Posterior cingulate gyrus (tissue), 11 donors: ENCODE measurements at regions not wholly inside any gene's neighbourhood (a gene's known extent, or its start where the extent isn't known, plus 50 kb on each side); places are given as distances from the start of the nearest gene placed in this dataset.
"Not testable (repeated sequence)": the region's sequence is repeated elsewhere in the genome, so short reads cannot be mapped to it uniquely, and the experiment has no call there.

Experiments used
- DNase-seq, 10 donors: peaks; one replicate each; pipeline versions ENCODE4 v3.0.0 to v3.0.0-alpha.2; 2020 to 2021; ENCODE audit warnings: mixed read lengths in 3 of 10
- intact Hi-C: fragments of 100-400 bp; cut with DNase I; formaldehyde crosslinking; loops from one replicate; pipeline ENCODE4 v1.15.1; 2023

DNA sequence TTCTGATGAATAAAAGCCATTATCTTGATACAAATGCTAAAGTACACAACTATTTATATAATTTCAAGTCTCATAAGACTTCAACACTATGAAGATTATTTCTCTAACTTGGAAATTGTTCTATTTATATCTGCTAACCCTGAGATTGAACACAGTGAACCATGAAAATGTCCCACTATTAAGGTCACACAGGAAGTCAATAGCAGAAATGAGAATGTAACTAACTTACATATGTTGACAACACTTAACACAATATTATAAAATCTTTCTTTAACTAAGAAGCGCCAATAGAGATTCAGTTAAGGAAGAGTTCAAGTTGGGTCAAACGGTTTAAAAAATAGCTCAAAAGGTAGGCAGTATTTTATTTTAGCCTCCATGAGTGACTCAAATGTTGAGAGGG is 551.8 kb upstream of the CBLB start:
- intact Hi-C loops = no loop called here
- DNase-seq = no peak

DNA sequence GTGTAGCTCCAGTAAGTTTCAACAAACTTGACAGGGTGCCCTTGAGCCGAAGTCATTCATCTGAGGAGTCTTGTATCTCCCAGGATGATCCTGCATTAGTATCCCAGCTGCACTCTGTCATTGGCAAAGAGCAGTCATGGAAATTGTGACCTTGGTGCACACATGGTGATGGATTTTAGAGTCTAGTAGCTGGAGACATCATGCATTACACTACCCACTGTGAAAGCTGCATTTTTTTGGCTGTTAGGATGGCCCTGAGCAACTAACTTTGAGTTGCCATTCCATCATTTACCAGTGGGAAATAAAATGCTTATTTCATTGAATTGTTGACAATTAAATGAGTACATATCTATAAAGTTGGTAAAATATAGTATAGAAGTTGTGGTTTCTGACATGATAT is 552.6 kb upstream of the CBLB start:
- DNase-seq = no peak
- intact Hi-C loops = no loop called here

DNA sequence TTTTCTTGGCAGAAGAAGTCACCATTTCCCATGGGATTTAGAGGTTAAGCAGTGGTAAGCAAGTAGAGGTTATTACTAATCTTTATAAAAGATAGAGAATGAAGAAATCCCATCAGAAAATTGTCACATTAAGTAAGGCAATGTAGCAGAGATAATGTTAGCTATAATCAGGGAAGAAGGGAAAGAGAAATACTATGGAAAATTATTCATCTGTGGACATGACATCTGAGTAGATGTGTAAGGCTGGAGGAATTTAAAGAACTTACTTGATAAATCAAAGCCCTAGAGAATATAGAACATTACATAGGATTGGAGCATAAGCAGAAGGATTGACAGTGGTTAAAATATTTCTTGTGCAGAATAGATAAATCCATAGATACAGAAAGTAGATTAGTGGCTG is 553.1 kb upstream of the CBLB start:
- DNase-seq = no peak
- intact Hi-C loops = no loop called here

DNA sequence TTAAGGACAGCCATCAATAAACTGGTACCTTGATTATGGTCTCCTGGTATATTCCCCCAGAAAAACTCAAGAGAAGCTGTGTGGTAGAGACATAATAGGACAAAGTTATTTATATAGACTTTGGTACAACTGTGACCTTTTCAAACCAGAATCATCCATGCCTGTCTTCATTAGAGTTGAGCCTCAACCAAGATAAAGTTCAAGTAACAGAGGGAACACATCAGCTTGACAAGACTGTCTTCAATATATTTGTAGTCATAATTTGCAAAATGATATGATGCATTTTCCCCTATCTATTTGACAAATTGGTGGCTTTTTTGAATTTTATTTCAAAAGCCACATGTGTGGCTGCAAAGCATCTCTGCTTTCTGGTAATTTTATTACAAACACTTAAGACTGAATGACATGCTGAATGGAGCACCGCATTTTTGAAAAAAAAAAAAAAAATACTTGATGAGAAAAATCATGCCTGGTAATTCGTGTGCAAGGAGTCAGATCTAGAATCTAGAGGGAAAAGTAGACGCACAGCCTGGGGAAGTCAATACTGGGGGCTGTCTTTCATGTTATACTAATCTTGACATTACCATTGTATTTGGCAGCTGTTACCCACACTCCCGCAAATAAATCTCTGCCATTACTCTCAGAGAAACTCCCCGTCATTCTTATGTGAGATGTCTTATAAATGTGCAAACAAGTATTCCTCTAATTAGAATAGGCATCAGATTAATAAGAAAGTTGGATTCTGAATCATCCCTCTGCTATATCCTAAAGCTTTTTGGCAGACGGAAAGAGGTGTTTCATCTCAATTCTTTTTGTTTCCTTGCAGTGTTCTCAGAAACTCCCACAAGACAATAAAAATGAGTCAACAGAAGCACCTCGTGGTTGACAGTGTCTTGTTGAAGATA is 554.8 kb upstream of the CBLB start:
- no peak for DNase-seq
- intact Hi-C loops = no loop called here

DNA sequence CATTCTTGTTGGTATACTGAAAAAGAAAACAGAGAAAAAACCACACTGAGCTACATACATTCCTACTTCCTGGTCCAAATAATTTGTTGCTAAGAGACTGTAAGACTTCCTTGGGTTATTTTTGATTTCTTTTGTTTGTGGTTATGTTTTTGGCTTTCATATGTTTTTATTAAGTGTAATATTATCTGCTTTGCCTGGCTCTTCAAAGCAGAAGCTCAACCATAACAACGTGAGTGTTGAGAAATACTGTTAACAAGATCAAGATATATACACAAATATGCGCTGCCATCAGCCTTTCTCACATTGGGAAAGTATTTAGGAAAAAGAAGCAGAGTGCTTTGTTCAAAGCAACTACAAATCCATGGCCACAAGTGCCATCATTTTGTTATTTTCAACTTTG is 556.2 kb upstream of the CBLB start:
- no peak for DNase-seq
- intact Hi-C loops = no loop called here

DNA sequence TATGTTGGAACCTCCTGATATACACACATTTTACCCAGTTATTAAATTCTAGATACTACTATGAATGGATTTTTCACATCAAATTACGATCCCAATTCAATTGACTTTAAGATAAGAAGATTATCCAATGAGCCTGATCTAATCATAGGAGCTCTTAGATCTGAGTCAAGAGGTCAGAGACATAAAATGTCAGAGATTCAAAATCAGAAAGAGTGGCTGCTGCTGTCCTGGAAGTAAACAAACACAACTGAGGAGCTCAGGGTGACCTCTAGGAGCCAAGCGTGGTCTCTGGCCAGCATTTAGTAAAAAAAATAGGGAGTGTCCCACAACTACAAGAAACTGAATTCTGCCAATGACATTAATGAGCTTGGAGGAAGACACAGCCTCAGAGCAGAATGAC is 557.1 kb upstream of the CBLB start:
- intact Hi-C loops = no loop called here
- no peak for DNase-seq

DNA sequence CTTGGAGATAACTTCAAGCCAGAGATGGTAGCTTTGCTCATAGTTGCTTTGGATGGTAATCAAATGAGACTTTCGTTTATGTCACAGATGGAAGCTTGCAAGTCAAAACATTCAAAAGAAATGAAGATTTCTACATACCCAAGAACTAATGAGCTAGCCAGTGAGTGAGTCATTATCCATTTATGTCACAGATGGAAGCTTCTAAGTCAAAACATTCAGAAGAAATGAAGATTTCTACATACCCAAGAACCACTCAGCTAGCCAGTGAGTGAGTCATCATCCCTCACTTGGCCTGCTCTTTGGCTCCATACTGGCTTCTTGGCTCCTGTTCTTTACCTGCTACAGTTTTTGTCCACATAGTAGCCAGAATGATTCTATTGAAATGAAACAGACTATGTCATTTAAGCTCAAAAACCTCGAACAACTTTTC is 559.8 kb upstream of the CBLB start:
- no peak for DNase-seq
- intact Hi-C loops = no loop called here

DNA sequence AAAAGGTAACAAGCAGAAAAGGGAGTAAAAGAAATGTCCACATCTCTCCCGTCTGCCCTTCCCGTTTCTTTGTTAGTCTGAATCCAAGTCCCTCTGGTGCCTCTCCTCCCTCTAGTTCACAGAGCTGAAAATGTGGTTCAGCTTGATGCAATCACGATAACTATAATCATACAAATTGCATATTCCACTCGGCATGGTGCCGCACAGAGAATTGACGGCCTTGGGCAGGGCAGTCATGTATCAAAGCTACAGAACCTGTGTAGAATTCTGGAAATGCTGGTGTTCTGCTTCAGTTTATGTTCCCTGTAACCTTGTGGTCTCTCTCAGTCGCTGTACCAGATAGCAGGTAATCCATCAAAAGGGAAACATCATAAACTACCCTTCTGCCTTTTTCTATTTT is 562.9 kb upstream of the CBLB start:
- intact Hi-C loops = no loop called here
- no peak for DNase-seq

DNA sequence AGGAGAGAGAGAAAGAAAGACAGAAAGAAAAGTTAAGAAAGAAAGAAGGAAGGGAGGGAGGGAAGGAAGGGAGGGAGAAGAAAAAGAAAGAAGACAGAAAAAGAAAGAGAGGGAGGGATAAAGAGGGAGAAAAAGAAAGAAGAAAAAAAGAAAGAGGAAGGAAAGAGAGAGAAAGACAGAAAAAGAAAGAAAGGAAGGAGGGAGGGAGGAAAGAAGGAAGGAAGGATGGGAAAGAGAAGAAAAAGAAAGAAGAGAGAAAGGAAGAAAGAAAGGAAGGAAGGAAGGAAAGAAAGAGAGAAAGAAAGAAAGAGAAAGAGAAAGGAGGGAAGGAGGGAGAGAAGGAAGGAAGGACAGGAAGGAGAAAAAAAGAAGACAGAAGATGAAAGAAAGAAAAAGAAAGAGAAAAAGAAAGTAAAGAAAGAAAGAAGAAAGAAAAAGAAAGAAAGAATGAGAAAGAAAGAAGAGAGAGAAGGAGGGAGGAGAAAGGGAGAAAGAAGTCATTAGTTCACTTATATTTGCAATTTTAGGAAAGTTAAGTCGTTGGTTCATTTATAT is 567.2 kb upstream of the CBLB start:
- intact Hi-C loops = no loop called here
- DNase-seq = no peak

DNA sequence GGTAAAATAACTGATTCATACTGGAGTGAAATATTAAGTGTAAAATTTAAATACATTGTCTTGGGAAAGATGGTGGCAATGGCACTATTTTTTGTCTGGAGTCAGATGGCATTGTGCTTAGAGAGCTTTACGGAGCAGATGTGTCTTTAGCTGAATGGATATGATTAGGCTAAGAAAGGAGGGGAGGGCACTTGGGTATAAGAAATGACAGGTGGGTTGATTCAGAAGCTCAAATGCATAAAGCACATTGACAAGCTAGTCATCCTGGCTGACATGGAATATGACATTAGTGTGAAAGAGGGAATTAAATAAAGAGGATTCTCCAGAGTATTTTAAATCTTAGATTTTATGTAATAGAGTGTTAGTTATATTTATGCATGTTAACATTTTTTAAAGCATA is 570.1 kb upstream of the CBLB start:
- intact Hi-C loops = no loop called here

DNA sequence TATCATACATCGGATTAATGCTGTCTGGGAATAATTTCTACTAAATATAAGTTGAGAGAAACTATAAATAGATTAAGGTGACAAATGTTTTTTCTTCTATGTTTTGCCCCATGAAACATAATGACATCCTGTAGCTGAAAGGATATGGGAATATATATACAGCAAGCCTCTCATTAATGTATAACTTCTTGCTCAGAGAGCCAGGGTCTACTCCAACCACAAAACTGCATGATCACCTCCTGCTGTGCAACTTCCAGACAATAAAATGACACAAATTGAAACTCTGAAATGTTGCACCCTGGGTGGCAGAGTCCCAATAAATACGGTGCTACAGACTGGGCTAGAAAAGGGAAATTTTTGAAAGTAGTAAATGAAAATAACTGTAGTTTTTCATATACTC is 571.9 kb upstream of the CBLB start:
- intact Hi-C loops = no loop called here
- DNase-seq = no peak

More for the DNA sequence above, 570.1 kb upstream of the CBLB start:
- no peak for DNase-seq

DNA sequence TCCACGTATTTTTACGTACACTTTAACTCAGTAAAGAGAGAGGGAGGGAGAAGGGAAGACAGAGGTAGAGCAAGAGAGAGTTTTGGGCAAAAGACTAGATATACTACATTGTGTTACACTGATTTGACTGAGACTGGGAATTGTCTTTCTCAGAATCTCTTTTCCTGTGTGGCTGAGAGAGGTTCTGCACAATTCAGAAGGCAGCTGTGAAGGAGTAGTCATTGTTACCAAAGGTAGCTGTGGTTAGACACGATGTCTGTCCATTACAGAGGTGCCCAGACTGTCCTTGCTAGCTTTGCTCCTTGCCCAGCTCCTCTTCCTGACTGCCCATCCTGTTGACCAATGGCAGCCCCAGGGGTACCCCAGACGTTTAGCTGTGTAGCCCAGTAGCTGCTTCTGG is 577.5 kb upstream of the CBLB start:
- DNase-seq = no peak
- intact Hi-C loops = no loop called here

DNA sequence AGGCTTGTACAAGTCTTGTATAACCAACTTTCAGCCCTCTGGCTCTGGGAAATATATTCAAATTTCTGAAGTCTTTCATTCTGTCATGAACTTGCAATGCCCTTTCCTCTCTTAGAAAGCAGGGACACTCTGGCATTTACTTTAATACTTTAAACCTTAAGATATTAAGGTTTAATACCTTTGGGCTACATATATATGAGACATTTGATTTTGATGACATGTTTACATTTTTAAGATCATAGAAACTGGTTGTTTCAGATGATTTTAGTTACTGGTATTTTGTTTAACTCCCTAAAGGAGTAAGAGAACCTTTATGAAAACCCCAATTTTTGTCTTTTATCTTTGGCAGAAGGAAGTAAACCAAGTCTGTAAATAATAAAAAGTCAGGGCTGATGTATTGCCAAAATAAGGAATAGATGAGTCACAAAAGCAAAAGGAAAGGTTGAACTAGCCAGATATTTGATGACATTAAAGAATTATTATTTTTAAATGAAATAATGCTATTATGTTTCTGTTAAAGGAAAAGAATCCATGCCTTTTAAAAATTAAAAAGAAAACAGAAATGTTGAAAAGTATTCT is 579.0 kb upstream of the CBLB start:
- intact Hi-C loops = no loop called here
- DNase-seq = no peak

DNA sequence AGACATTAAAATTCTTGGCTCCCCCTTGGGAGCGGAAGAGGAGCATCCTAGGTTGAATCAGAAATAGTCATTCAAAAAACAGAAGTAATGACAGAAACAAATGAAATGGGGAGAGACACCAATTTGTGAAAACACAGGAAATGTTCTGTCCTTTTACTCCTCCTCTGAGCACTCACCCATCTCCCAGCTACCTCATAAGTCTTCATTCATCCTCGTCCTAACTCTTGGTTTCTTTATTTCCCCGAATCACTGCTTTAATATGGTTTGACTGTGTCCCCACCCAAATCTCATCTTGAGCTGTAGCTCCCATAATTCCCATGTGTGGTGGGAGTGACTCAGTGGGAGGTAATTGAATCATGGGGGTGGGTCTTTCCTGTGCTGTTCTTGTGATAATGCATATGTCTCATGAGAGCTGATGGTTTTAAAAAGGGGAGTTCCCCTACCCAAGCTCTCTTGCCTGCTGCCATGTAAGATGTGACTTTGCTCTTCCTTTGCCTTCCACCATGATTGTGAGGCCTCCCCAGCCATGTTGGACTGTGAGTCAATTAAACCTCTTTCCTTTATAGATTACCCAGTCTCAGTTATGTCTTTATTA is 579.7 kb upstream of the CBLB start:
- intact Hi-C loops, DNase-seq: not testable (repeated sequence)

DNA sequence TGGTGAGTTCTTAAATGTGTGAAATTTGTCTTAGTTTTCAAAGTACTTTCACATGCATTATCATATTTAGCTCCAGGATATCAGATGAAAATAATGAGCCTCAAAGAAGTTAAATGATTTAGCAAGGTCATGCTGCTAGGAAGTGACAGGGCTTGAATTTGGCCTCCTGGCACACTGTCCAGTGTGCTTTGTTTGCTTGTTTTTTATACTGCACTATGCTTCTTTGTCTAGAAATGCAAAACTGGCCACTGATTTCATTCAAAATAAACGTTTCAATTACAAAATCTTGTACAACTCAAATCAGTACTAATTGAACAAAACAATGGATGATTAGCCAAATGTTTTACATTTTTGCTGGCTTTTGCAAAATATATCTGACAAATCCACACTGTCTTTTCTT is 583.3 kb upstream of the CBLB start:
- intact Hi-C loops = no loop called here
- no peak for DNase-seq

DNA sequence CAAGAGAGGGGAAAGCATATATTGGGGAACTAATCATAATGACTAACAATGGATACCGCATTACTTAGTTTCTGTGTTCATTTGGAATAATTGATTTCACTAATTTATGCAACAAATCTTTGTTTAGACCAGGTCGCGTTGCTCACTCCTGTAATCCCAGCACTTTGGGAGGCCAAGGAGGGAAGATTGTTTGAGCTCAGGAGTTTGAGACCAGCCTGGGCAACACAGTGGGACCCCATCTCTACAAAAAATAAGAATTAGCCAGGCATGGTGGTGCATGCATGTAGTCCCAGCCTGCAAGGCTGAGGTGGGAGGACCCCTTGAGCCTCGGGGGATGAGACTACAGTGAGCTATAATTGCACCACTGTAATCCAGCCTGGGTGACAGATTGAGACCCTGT is 585.7 kb upstream of the CBLB start:
- intact Hi-C loops = no loop called here
- DNase-seq = no peak

DNA sequence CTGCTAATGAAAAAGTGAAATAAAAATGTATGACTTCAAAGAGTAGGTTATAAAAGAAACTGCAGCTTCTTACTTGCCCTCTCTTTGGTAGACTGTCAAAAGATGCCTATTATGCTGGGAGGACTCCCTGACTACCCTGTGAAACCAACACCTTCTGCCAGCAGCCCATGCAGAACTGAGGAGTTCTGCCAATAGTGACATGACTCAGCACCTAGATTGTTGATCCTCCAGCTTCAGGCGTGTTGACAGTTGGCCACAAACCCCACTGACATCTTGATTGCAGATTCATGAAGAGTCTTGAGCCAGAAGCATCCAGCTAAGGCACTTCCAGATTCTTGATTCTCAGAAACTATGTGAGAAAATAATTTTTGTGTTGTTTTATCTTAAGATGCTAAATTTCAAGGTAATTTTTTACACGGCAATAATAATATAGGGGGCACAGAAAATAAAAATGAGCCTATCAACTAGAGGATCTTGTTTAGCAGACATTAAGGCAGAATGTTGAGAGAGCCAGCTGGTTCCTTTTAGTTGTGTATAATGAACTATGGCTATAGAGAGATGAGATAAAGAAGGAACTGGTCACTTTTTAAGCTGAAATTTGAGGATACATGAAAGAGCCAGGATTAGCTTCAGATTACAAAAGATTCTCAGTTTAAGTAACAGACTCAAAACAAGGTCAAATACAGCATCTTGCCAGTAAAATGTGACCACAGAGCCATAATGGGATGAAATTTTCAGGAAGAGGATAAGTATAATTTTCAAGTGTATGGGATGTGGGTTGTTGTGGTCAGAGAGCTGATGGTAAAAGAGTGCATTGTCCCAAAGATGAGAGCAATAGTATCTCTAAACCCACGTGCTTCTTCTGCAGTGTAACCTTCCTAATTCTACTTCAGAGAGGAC is 588.7 kb upstream of the CBLB start:
- intact Hi-C loops = no loop called here
- DNase-seq = peak in 8 of 10 donors; percentile 20 to 84 (median 29)

DNA sequence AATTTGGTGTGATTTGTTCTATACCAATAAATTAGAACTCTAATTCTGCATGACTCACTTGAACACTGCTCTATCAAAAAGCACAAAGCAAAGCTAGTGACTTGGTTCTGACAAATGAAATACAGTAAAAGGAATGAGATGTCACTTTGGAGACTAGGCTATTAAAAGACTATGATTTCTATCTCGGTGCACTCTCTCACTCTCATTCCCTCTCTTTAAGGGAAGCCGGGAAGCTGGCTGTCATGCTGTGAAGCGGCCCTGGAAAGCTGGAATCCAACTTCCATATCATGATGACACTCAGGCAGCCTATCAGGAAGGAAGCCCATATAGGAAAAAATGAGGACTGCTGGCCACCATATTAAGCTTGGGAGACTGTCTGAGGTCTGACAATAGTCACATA is 590.1 kb upstream of the CBLB start:
- intact Hi-C loops = no loop called here
- no peak for DNase-seq

DNA sequence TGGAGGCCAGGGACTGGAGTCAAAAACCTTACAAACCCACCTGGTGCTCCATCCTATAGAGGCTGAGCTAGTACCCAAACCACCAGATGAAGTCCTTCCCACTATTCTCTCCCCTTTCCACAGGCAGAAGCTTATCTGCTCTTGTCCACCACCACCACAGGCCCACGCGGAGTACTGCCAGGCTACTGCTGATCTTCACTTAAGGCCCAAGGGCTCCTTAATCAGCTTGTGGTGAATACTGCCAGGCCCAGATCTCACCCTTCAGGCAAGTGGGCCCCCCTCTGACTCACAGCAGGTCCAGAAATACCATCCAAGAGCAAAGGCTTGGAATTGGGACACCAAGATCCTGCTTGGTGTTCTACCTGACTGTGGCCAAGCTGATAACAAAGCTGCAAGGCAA is 598.1 kb upstream of the CBLB start:
- peak in 1 of 10 donors; percentile 55 for DNase-seq
- intact Hi-C loops = no loop called here
